Upper lobe of left lung (tissue), 4 donors: ENCODE measurements at regions not wholly inside any gene's neighbourhood (a gene's known extent, or its start where the extent isn't known, plus 50 kb on each side); places are given as distances from the start of the nearest gene placed in this dataset.

ENCODE experiments used
- POLR2A ChIP-seq, 4 donors: fragments of 450-650 bp; IDR thresholded peaks; one replicate each; pipeline ENCODE4 v1.5.1; 2016 to 2017; ENCODE audit warnings: antibody characterized with exemption in 4 of 4, mild to moderate bottlenecking in 2 of 4
- POLR2AphosphoS5 ChIP-seq, 2 donors: sonication (generic); formaldehyde crosslinking; IDR thresholded peaks; one replicate each; pipeline ENCODE4 v1.5.1; 2017; ENCODE audit warnings: antibody characterized with exemption in 2 of 2
- TF ChIP-seq, protein P1 (sequence below), 6 experiments: fragments of 450-650 bp in 4 of 6; fragments of 200-600 bp in 2 of 6; sonication (generic) in 2 of 6; IDR thresholded peaks; one replicate each; pipeline ENCODE4 v1.5.1; 2016 to 2019; ENCODE audit warnings: antibody characterized with exemption in 6 of 6

DNA sequence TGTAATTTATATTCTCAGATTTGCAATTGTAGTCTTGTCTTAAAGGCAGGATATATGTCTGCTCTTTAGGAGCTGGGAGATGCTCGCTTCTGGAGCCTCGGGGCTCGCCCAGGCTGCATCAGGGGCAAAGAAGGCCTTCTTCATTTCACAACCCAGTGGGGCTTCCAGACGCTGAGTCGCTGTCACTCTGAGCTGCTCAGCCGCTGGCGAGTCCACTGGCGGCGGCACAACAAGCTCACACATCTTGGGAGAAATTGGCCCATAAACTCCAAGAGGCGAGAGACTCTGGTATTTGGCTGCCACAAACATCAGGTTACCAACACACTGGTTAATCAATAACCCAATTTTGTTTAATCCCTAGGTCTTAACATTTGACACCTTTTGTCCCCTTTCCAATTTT is 216.6 kb downstream of the ATG4C start:
- TF ChIP-seq, protein P1, sequence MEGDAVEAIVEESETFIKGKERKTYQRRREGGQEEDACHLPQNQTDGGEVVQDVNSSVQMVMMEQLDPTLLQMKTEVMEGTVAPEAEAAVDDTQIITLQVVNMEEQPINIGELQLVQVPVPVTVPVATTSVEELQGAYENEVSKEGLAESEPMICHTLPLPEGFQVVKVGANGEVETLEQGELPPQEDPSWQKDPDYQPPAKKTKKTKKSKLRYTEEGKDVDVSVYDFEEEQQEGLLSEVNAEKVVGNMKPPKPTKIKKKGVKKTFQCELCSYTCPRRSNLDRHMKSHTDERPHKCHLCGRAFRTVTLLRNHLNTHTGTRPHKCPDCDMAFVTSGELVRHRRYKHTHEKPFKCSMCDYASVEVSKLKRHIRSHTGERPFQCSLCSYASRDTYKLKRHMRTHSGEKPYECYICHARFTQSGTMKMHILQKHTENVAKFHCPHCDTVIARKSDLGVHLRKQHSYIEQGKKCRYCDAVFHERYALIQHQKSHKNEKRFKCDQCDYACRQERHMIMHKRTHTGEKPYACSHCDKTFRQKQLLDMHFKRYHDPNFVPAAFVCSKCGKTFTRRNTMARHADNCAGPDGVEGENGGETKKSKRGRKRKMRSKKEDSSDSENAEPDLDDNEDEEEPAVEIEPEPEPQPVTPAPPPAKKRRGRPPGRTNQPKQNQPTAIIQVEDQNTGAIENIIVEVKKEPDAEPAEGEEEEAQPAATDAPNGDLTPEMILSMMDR (IDR thresholded peaks at IDR 0.05) = no peak
- TF ChIP-seq POLR2A (IDR thresholded peaks at IDR 0.05) (no peak), POLR2AphosphoS5 (IDR thresholded peaks at IDR 0.05) (no peak)
